CD4-positive, alpha-beta T cell (primary cell): ENCODE measurements at regions not wholly inside any gene's neighbourhood (a gene's known extent, or its start where the extent isn't known, plus 50 kb on each side); places are given as distances from the start of the nearest gene placed in this dataset.

Experiments
- ATAC-seq: fragments of 200-7000 bp; cut with Tn5 transposase; one replicate; pipeline ENCODE4 v1.10.0; 2022; ENCODE audit warnings: mild to moderate bottlenecking; ENCODE audit not compliant: poor library complexity
- CTCF ChIA-PET: fragments of 350-600 bp; sonication (Branson Sonifier 250); formaldehyde crosslinking; loops from one replicate; lab custom pipeline; 2021; ENCODE audit warnings: antibody characterized with exemption, inconsistent platforms; lab: Charles Lee
- POLR2A ChIA-PET: fragments of 350-600 bp; sonication (Branson Sonifier 250); formaldehyde crosslinking; loops from one replicate; lab custom pipeline; 2021; ENCODE audit warnings: antibody characterized with exemption, inconsistent platforms; lab: Charles Lee
- DNase-seq, 14 experiments: peaks; one replicate each; pipeline ENCODE4 v3.0.0-alpha.2; 2013 to 2020; ENCODE audit warnings: mixed read lengths in 2 of 14
- H3K27ac ChIP-seq, 2 donors: one replicate each; pipeline versions ENCODE4 v1.5.1 to v1.7.0; 2013; ENCODE audit warnings: low read length in 2 of 2, low read depth in 1 of 2, mild to moderate bottlenecking in 1 of 2
- H3K27me3 ChIP-seq, 2 experiments: 1 replicate in 1 of 2; 2 replicates in 1 of 2; pipeline versions ENCODE4 v1.6.1 to v1.7.0; 2013; ENCODE audit warnings: low read length in 2 of 2, control low read depth in 1 of 2, mild to moderate bottlenecking in 1 of 2, moderate library complexity in 1 of 2; ENCODE audit not compliant: insufficient read depth in 2 of 2, control insufficient read depth in 1 of 2
- H3K36me3 ChIP-seq: one replicate; pipeline ENCODE4 v1.6.1; 2013; ENCODE audit warnings: low read length, control low read depth; ENCODE audit not compliant: insufficient read depth
- H3K4me1 ChIP-seq: one replicate; pipeline ENCODE4 v1.6.1; 2013; ENCODE audit warnings: low read length, control low read depth; ENCODE audit not compliant: insufficient read depth
- H3K4me3 ChIP-seq: one replicate; pipeline ENCODE4 v1.5.1; 2013; ENCODE audit warnings: mild to moderate bottlenecking, low read length, moderate library complexity
- H3K9me3 ChIP-seq, 2 experiments: 1 replicate in 1 of 2; 2 replicates in 1 of 2; pipeline versions ENCODE4 v1.6.1 to v1.7.0; 2013; ENCODE audit warnings: low read length in 2 of 2, mild to moderate bottlenecking in 2 of 2, control low read depth in 1 of 2, moderate library complexity in 1 of 2; ENCODE audit not compliant: control insufficient read depth in 1 of 2, insufficient read depth in 1 of 2
- H3K27ac Mint-ChIP-seq: one replicate; pipeline ENCODE4 v1.8.0; 2020; ENCODE audit warnings: mixed read lengths
- H3K27me3 Mint-ChIP-seq: one replicate; pipeline ENCODE4 v1.8.0; 2021; ENCODE audit warnings: mixed read lengths
- H3K36me3 Mint-ChIP-seq: one replicate; pipeline ENCODE4 v1.8.0; 2021; ENCODE audit warnings: low read depth, mixed read lengths
- H3K4me1 Mint-ChIP-seq: one replicate; pipeline ENCODE4 v1.8.0; 2021; ENCODE audit warnings: low read depth, mixed read lengths
- H3K4me3 Mint-ChIP-seq: one replicate; pipeline ENCODE4 v1.8.0; 2020; ENCODE audit warnings: mild to moderate bottlenecking, mixed read lengths
- H3K9me3 Mint-ChIP-seq: one replicate; pipeline ENCODE4 v1.8.0; 2020; ENCODE audit warnings: mixed read lengths
- intact Hi-C, 2 experiments: fragments of 100-400 bp; cut with DNase I in 1 of 2; cut with micrococcal nuclease in 1 of 2; formaldehyde crosslinking; loops; one replicate each; pipeline versions ENCODE4 v1.15.1 to v1.9.0; 2023 to 2025; cut with DNase I, micrococcal nuclease
- TF ChIP-seq, protein P1 (sequence below): fragments of 200-600 bp; IDR thresholded peaks from one replicate; pipeline ENCODE4 v1.8.0; 2022; ENCODE audit warnings: antibody characterized with exemption, mild to moderate bottlenecking

GRCh38 chr3:124391774-124392173 lies 338.5 kb upstream of the UMPS start:
- Histone ChIP-seq H3K27ac (no peak overlapping the region), H3K4me3 (no peak overlapping the region), H3K36me3 (no peaks in the 10 kb centered on the region), H3K4me1 (no peaks in the 10 kb centered on the region), H3K27me3 (peaks cover 2 to 6% of the 10 kb centered on the region in 2 experiments), H3K9me3 (no peaks in the 10 kb centered on the region)
- ChIA-PET CTCF (no interaction called here), POLR2A (no interaction called here)
- intact Hi-C loops: no loop called here
- H3K27me3 Mint-ChIP-seq: peaks cover 41% of the 10 kb centered on the region
- no peak for ATAC-seq
- no peaks in the 10 kb centered on the region for H3K9me3 Mint-ChIP-seq
- TF ChIP-seq, protein P1, sequence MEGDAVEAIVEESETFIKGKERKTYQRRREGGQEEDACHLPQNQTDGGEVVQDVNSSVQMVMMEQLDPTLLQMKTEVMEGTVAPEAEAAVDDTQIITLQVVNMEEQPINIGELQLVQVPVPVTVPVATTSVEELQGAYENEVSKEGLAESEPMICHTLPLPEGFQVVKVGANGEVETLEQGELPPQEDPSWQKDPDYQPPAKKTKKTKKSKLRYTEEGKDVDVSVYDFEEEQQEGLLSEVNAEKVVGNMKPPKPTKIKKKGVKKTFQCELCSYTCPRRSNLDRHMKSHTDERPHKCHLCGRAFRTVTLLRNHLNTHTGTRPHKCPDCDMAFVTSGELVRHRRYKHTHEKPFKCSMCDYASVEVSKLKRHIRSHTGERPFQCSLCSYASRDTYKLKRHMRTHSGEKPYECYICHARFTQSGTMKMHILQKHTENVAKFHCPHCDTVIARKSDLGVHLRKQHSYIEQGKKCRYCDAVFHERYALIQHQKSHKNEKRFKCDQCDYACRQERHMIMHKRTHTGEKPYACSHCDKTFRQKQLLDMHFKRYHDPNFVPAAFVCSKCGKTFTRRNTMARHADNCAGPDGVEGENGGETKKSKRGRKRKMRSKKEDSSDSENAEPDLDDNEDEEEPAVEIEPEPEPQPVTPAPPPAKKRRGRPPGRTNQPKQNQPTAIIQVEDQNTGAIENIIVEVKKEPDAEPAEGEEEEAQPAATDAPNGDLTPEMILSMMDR: no peak
- no peak overlapping the region for H3K27ac Mint-ChIP-seq
- H3K4me1 Mint-ChIP-seq: no peaks in the 10 kb centered on the region
- no peaks in the 10 kb centered on the region for H3K36me3 Mint-ChIP-seq
- no peak for DNase-seq
- H3K4me3 Mint-ChIP-seq: no peak overlapping the region

DNA sequence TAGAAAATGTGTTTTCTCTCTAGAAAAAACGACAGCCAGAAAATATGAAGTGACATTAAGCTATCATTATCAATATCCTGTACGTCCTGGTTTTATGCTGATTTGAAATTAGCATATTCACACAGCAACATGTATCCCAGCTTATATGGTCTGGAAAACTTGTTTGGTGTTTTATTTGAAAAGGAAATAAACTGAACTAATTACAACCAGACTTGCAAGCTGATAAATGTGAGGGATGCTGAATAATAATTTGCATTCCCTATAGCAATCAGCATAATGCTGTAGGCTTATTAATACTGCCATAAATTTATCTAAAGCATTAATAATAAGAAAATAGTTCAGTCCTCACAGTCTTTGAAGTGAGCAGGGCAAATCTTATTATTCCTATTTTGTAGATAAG lies 336.9 kb upstream of the UMPS start:
- H3K4me1 Mint-ChIP-seq: no peaks in the 10 kb centered on the region
- no peaks in the 10 kb centered on the region for H3K36me3 ChIP-seq
- ATAC-seq (no peak), DNase-seq (no peak)
- CTCF ChIA-PET: no interaction called here
- POLR2A ChIA-PET: no interaction called here
- peaks cover 50% of the 10 kb centered on the region for H3K27me3 Mint-ChIP-seq
- intact Hi-C loops: no loop called here
- H3K27ac Mint-ChIP-seq: no peak overlapping the region
- H3K36me3 Mint-ChIP-seq: no peaks in the 10 kb centered on the region
- TF ChIP-seq, protein P1: no peak
- no peaks in the 10 kb centered on the region for H3K9me3 ChIP-seq
- H3K9me3 Mint-ChIP-seq: no peaks in the 10 kb centered on the region
- no peaks in the 10 kb centered on the region for H3K4me1 ChIP-seq
- H3K27ac ChIP-seq: no peak overlapping the region
- H3K4me3 ChIP-seq: no peak overlapping the region
- H3K4me3 Mint-ChIP-seq: no peak overlapping the region
- peaks cover 6 to 8% of the 10 kb centered on the region in 2 experiments for H3K27me3 ChIP-seq

DNA sequence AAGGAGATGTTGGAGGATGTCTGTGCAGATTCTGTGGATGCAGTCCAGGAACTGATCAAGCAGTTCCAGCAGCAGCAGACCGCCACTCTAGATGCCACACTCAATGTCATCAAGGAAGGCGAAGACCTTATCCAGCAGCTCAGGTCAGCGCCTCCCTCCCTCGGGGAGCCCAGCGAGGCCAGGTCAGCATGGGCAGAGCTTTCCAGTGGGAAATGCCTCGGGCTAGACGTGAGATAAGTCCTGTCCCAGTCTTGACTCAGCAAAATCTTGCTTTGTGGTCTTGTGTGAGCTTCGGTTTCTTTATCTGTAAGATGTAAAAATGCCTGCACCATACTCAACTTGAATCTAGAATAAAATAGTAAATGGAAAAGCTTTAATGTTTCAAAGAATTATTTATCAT lies 335.1 kb upstream of the UMPS start:
- Mint-ChIP-seq H3K9me3 (no peaks in the 10 kb centered on the region), H3K4me3 (no peak overlapping the region), H3K36me3 (no peaks in the 10 kb centered on the region), H3K27me3 (peaks cover 39% of the 10 kb centered on the region), H3K4me1 (no peaks in the 10 kb centered on the region), H3K27ac (no peak overlapping the region)
- ChIA-PET CTCF (no interaction called here), POLR2A (no interaction called here)
- no peaks in the 10 kb centered on the region for H3K36me3 ChIP-seq
- H3K27me3 ChIP-seq: peaks cover 11 to 13% of the 10 kb centered on the region in 2 experiments
- H3K27ac ChIP-seq: no peak overlapping the region
- DNase-seq (no peak), ATAC-seq (no peak)
- TF ChIP-seq, protein P1: no peak
- H3K4me1 ChIP-seq: no peaks in the 10 kb centered on the region
- no peak overlapping the region for H3K4me3 ChIP-seq
- intact Hi-C loops: no loop called here
- H3K9me3 ChIP-seq: no peaks in the 10 kb centered on the region
